ENCODE measurements at regions not wholly inside any gene's neighbourhood (a gene's known extent, or its start where the extent isn't known, plus 50 kb on each side); places are given as distances from the start of the nearest gene placed in this dataset.

- no peak overlapping the region for H3K4me3 Mint-ChIP-seq (ENCODE audit: unreplicated experiment)
- H3K27me3 Mint-ChIP-seq (ENCODE audit: unreplicated experiment), result peaks cover 3% of the 10 kb centered on the region
- no peak for DNase-seq
- TF ChIP-seq CTCF (IDR thresholded peaks at IDR 0.05; ENCODE audit: partially characterized antibody, unreplicated experiment), result no peak
- H3K9me3 Mint-ChIP-seq (ENCODE audit: unreplicated experiment), result peaks cover 6% of the 10 kb centered on the region
- no peak overlapping the region for H3K27ac Mint-ChIP-seq (ENCODE audit: unreplicated experiment)
- H3K4me1 Mint-ChIP-seq (ENCODE audit: low read depth, unreplicated experiment), result peaks cover 22% of the 10 kb centered on the region
- H3K36me3 Mint-ChIP-seq (ENCODE audit: unreplicated experiment), result peaks cover 16% of the 10 kb centered on the region
Observed at GRCh38 chr2:790081-790480, 112.9 kb upstream of the TMEM18 start.

- Mint-ChIP-seq H3K27me3 (ENCODE audit: unreplicated experiment) (peaks cover 3% of the 10 kb centered on the region), H3K4me1 (ENCODE audit: low read depth, unreplicated experiment) (peaks cover 17% of the 10 kb centered on the region), H3K4me3 (ENCODE audit: unreplicated experiment) (no peak overlapping the region), H3K27ac (ENCODE audit: unreplicated experiment) (no peak overlapping the region), H3K9me3 (ENCODE audit: unreplicated experiment) (peaks cover 6% of the 10 kb centered on the region), H3K36me3 (ENCODE audit: unreplicated experiment) (peaks cover 16% of the 10 kb centered on the region)
- DNase-seq, result no peak
- no peak for TF ChIP-seq CTCF (IDR thresholded peaks at IDR 0.05; ENCODE audit: partially characterized antibody, unreplicated experiment)
Observed at GRCh38 chr2:789529-789928, 112.3 kb upstream of the TMEM18 start.

GRCh38 chr2:788227-789032 is 111.2 kb upstream of the TMEM18 start:
- no peak overlapping the region for H3K27ac Mint-ChIP-seq (ENCODE audit: unreplicated experiment)
- H3K4me1 Mint-ChIP-seq (ENCODE audit: low read depth, unreplicated experiment), result peaks cover 11% of the 10 kb centered on the region
- DNase-seq, result no peak
- peaks cover 6% of the 10 kb centered on the region for H3K9me3 Mint-ChIP-seq (ENCODE audit: unreplicated experiment)
- TF ChIP-seq CTCF (IDR thresholded peaks at IDR 0.05; ENCODE audit: partially characterized antibody, unreplicated experiment), result no peak
- peaks cover 16% of the 10 kb centered on the region for H3K36me3 Mint-ChIP-seq (ENCODE audit: unreplicated experiment)
- H3K4me3 Mint-ChIP-seq (ENCODE audit: unreplicated experiment), result no peak overlapping the region
- peaks cover 3% of the 10 kb centered on the region for H3K27me3 Mint-ChIP-seq (ENCODE audit: unreplicated experiment)

- no peak overlapping the region for H3K27ac Mint-ChIP-seq (ENCODE audit: unreplicated experiment)
- peaks cover 5% of the 10 kb centered on the region for H3K36me3 Mint-ChIP-seq (ENCODE audit: unreplicated experiment)
- TF ChIP-seq CTCF (IDR thresholded peaks at IDR 0.05; ENCODE audit: partially characterized antibody, unreplicated experiment), result no peak
- H3K4me1 Mint-ChIP-seq (ENCODE audit: low read depth, unreplicated experiment), result peaks cover 8% of the 10 kb centered on the region
- no peak overlapping the region for H3K4me3 Mint-ChIP-seq (ENCODE audit: unreplicated experiment)
- DNase-seq, result no peak
- H3K27me3 Mint-ChIP-seq (ENCODE audit: unreplicated experiment), result peaks cover 3% of the 10 kb centered on the region
- peaks cover 4% of the 10 kb centered on the region for H3K9me3 Mint-ChIP-seq (ENCODE audit: unreplicated experiment)
Observed at GRCh38 chr2:784753-785152, 107.5 kb upstream of the TMEM18 start.

GRCh38 chr2:780581-780980 is 103.4 kb upstream of the TMEM18 start:
- TF ChIP-seq CTCF (IDR thresholded peaks at IDR 0.05; ENCODE audit: partially characterized antibody, unreplicated experiment), result no peak
- Mint-ChIP-seq H3K9me3 (ENCODE audit: unreplicated experiment) (peaks cover 1% of the 10 kb centered on the region), H3K36me3 (ENCODE audit: unreplicated experiment) (no peaks in the 10 kb centered on the region), H3K4me3 (ENCODE audit: unreplicated experiment) (no peak overlapping the region), H3K27ac (ENCODE audit: unreplicated experiment) (no peak overlapping the region), H3K4me1 (ENCODE audit: low read depth, unreplicated experiment) (peaks cover 10% of the 10 kb centered on the region), H3K27me3 (ENCODE audit: unreplicated experiment) (peaks cover 3% of the 10 kb centered on the region)
- DNase-seq, result no peak

Data from glutamatergic neuron (in vitro differentiated cells).